Breast epithelium (tissue), 4 donors: ENCODE measurements at regions not wholly inside any gene's neighbourhood (a gene's known extent, or its start where the extent isn't known, plus 50 kb on each side); places are given as distances from the start of the nearest gene placed in this dataset.

Source experiments
- DNase-seq, 2 donors: peaks; one replicate each; pipeline ENCODE4 v3.0.0-alpha.2; 2019; ENCODE audit warnings: low spot score in 2 of 2
- H3K27ac ChIP-seq, 2 donors: fragments of 200-600 bp; sonication (generic) in 1 of 2; one replicate each; pipeline ENCODE4 v1.5.1; 2016 to 2019; ENCODE audit warnings: mild to moderate bottlenecking in 1 of 2
- H3K27me3 ChIP-seq, 2 donors: fragments of 200-600 bp; sonication (generic) in 1 of 2; one replicate each; pipeline versions ENCODE4 v1.5.1 to v1.6.0; 2017 to 2019; ENCODE audit warnings: control low read depth in 1 of 2, mild to moderate bottlenecking in 1 of 2
- H3K36me3 ChIP-seq: fragments of 200-600 bp; one replicate; pipeline ENCODE4 v1.5.1; 2019
- H3K4me1 ChIP-seq, 2 donors: fragments of 200-600 bp; sonication (generic); one replicate each; pipeline ENCODE4 v1.5.1; 2016 to 2019; ENCODE audit warnings: control low read depth in 1 of 2
- H3K4me3 ChIP-seq, 3 donors: fragments of 200-600 bp; sonication (generic); 1 replicate in 2 of 3; 2 replicates in 1 of 3; pipeline ENCODE4 v1.5.1; 2016 to 2019; ENCODE audit warnings: mild to moderate bottlenecking in 3 of 3, moderate library complexity in 2 of 3
- H3K9me3 ChIP-seq, 2 donors: fragments of 200-600 bp; sonication (generic) in 1 of 2; one replicate each; pipeline ENCODE4 v1.5.1; 2016 to 2019; ENCODE audit warnings: control low read depth in 1 of 2
- POLR2A ChIP-seq: fragments of 450-650 bp; IDR thresholded peaks from one replicate; pipeline ENCODE4 v1.6.1; 2016; ENCODE audit warnings: antibody characterized with exemption, mild to moderate bottlenecking, moderate library complexity
- POLR2AphosphoS5 ChIP-seq, 3 donors: sonication (generic); formaldehyde crosslinking; IDR thresholded peaks; one replicate each; pipeline ENCODE4 v1.6.1; 2017; ENCODE audit warnings: antibody characterized with exemption in 3 of 3
- intact Hi-C: fragments of 100-400 bp; cut with DNase I; formaldehyde crosslinking; loops from one replicate; pipeline ENCODE4 v1.15.1; 2023; ENCODE audit warnings: low total_unique reads
- TF ChIP-seq, protein P1 (sequence below), 3 donors: fragments of 450-650 bp; IDR thresholded peaks; one replicate each; pipeline ENCODE4 v1.5.1; 2016 to 2017; ENCODE audit warnings: antibody characterized with exemption in 3 of 3, mild to moderate bottlenecking in 3 of 3, moderate library complexity in 3 of 3

DNA sequence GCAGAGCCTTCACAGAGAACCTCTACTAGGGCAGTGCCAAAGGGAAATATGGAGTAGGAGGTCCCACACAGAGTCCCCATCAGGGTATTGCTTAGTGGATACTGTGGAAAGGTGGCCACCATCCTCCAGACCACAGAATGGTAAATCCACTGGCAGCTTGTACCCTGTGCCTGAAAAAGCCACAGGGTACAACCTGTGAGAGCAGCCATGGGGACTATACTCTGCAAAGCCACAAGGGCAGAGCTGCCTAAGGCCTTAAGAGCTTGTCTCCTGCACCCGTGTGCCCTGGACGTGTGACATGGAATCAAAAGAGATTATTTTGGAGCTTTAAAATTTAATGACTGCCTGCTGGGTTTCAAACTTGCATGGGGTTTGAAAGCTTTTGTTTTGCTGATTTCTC lies 118.0 kb upstream of the SEC14L1 start:
- no peaks in the 10 kb centered on the region for H3K27me3 ChIP-seq
- no peaks in the 10 kb centered on the region for H3K36me3 ChIP-seq
- TF ChIP-seq POLR2A (no peak), POLR2AphosphoS5 (IDR thresholded peaks at IDR 0.05) (no peak)
- TF ChIP-seq, protein P1, sequence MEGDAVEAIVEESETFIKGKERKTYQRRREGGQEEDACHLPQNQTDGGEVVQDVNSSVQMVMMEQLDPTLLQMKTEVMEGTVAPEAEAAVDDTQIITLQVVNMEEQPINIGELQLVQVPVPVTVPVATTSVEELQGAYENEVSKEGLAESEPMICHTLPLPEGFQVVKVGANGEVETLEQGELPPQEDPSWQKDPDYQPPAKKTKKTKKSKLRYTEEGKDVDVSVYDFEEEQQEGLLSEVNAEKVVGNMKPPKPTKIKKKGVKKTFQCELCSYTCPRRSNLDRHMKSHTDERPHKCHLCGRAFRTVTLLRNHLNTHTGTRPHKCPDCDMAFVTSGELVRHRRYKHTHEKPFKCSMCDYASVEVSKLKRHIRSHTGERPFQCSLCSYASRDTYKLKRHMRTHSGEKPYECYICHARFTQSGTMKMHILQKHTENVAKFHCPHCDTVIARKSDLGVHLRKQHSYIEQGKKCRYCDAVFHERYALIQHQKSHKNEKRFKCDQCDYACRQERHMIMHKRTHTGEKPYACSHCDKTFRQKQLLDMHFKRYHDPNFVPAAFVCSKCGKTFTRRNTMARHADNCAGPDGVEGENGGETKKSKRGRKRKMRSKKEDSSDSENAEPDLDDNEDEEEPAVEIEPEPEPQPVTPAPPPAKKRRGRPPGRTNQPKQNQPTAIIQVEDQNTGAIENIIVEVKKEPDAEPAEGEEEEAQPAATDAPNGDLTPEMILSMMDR (IDR thresholded peaks at IDR 0.05) = no peak
- no peaks in the 10 kb centered on the region for H3K4me1 ChIP-seq
- H3K27ac ChIP-seq = no peak overlapping the region
- peaks cover 13 to 17% of the 10 kb centered on the region in 2 donors for H3K9me3 ChIP-seq
- intact Hi-C loops = no loop called here
- no peak overlapping the region for H3K4me3 ChIP-seq
- DNase-seq = no peak

- DNase-seq = no peak
- intact Hi-C loops = no loop called here
Measured at GRCh38 chr17:77025781-77026180, 115.0 kb upstream of the SEC14L1 start.

GRCh38 chr17:77027271-77027889 lies 113.4 kb upstream of the SEC14L1 start:
- H3K4me1 ChIP-seq = no peaks in the 10 kb centered on the region
- intact Hi-C loops = no loop called here
- no peak overlapping the region for H3K27ac ChIP-seq
- H3K9me3 ChIP-seq = peaks cover 18 to 21% of the 10 kb centered on the region in 2 donors
- TF ChIP-seq POLR2A (no peak), POLR2AphosphoS5 (IDR thresholded peaks at IDR 0.05) (no peak)
- TF ChIP-seq, protein P1 (IDR thresholded peaks at IDR 0.05) = no peak
- no peaks in the 10 kb centered on the region for H3K27me3 ChIP-seq
- DNase-seq = no peak
- no peaks in the 10 kb centered on the region for H3K36me3 ChIP-seq
- H3K4me3 ChIP-seq = no peak overlapping the region

More at GRCh38 chr17:77025781-77026180, 115.0 kb upstream of the SEC14L1 start:
- H3K27me3 ChIP-seq = no peaks in the 10 kb centered on the region
- H3K36me3 ChIP-seq = no peaks in the 10 kb centered on the region
- TF ChIP-seq POLR2A (no peak), POLR2AphosphoS5 (IDR thresholded peaks at IDR 0.05) (no peak)
- TF ChIP-seq, protein P1 (IDR thresholded peaks at IDR 0.05) = no peak
- no peaks in the 10 kb centered on the region for H3K4me1 ChIP-seq
- no peak overlapping the region for H3K4me3 ChIP-seq
- H3K27ac ChIP-seq = no peak overlapping the region
- H3K9me3 ChIP-seq = peaks cover 13 to 17% of the 10 kb centered on the region in 2 donors

DNA sequence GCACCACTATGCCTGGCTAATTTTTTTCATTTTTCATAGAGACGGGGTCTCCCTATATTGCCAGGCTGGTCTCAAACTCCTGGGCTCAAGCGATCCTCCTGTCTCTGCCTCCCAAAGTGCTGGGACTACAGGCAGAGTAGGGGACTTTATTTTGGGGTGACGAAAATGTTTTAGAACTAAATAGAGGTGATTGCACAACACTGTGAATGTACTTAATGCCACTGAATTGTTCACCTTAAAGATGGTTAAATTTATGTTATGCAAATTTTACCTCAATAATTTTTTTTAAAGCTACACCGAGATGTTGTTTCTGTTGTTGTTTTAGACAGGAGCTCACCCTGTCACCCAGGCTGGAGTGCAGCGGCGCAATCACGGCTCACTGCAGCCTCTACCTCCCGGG lies 111.9 kb upstream of the SEC14L1 start:
- intact Hi-C loops = no loop called here
- Histone ChIP-seq H3K27me3 (no peaks in the 10 kb centered on the region), H3K4me3 (no peak overlapping the region), H3K4me1 (no peaks in the 10 kb centered on the region), H3K27ac (no peak overlapping the region), H3K36me3 (no peaks in the 10 kb centered on the region), H3K9me3 (peaks cover 15 to 22% of the 10 kb centered on the region in 2 donors)
- TF ChIP-seq POLR2A (no peak), POLR2AphosphoS5 (IDR thresholded peaks at IDR 0.05) (no peak)
- TF ChIP-seq, protein P1 (IDR thresholded peaks at IDR 0.05) = no peak
- DNase-seq = no peak

- H3K4me3 ChIP-seq = no peak overlapping the region
- peaks cover 0 to 2% of the 10 kb centered on the region in 2 donors for H3K27me3 ChIP-seq
- H3K27ac ChIP-seq = no peak overlapping the region
- no peaks in the 10 kb centered on the region for H3K4me1 ChIP-seq
- TF ChIP-seq POLR2A = no peak
- TF ChIP-seq, protein P1 (IDR thresholded peaks at IDR 0.05) = no peak
- TF ChIP-seq POLR2AphosphoS5 (IDR thresholded peaks at IDR 0.05) = no peak
- DNase-seq = no peak
- H3K36me3 ChIP-seq = no peaks in the 10 kb centered on the region
- peaks cover 11 to 14% of the 10 kb centered on the region in 2 donors for H3K9me3 ChIP-seq
- intact Hi-C loops = no loop called here
Measured at GRCh38 chr17:77032929-77033328, 107.8 kb upstream of the SEC14L1 start.
